ENCODE measurements at regions not wholly inside any gene's neighbourhood (a gene's known extent, or its start where the extent isn't known, plus 50 kb on each side); places are given as distances from the start of the nearest gene placed in this dataset.
"Not testable (repeated sequence)": the region's sequence is repeated elsewhere in the genome, so short reads cannot be mapped to it uniquely, and the experiment has no call there.

DNA sequence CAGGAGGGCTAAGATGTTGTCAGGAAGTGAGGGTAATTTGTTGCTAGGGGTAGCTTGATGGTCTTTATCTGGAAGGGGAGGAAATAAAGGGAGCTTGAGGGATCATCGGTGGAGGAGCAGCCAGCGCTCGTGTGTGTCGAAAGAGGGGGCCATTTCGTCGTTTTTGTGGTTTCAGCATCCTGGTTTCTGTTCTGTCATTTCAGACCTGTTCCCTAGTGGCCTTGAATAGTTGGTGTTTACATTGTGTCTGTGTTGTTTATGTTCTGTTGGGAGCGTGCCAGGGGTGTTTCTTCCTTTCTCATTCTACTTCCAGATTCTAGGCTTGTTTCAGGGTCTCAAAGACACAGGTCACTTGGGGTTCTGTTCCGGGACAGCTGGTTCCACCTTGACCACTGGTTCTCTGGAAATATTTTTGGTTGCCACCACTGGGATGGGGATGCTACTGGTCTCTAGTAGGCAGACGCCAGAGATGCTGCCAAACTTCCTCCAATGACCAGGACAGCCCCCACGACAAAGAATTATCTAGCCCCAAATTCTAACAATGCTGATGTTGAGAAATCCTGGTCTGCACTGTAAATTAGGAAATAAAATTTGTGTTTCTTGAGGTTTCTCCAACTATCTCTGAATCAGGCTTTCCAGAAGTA lies 113.9 kb upstream of the NAA20 start:
- DNase-seq, result no peak

DNA sequence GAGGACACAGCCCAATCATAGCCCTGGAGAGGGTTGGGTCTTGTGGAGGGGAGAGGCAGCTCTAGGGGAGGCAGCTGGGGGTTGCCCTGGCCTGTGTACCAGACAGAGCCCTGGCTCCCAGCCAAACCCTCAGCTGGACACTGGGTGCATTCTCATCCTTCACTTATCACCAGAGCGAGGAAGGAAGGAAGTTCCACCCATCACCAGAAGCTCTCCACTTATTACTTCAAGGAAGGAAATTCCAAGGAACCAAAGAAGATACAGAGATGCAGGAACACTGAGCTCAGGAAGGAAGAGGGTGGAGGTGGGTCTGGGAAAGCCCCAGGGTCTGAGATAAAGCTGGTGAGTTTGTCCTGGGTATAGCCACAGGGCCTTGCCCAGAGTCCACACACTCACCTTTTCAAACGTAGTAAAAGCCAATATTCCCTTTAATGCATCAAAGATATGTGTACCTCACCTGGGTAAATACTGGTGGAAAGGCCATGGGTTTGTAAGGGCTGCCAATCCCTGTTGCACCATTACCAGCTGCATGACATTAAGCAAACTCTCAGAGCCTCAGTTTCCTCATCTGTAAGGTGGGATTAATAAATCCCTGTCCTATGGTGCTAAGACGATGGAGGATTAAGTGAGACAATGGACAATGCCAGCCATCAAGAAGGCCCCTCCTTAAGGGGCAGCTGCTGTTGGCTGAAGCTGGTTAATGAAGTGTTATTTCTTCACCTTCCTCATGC lies 109.7 kb upstream of the NAA20 start:
- no peak for DNase-seq

DNA sequence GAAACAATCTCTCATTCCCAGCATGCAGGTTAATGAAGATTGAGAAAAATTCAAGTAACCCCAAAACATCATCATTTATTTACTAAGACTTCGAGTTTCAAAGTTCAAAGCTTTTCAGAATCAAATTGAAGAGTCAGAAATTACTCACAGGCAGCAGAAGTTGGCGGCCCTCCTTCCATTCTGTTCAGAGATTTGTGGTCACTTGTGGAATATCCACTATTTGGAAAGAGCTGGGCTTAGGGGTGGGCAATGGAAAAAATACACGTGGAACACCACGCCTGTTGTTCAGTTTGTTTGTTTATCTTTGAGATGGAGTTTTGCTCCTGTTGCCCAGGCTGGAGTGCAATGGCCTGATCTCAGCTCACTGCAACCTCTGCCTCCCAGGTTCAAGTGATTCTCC lies 108.6 kb upstream of the NAA20 start:
- no peak for DNase-seq

DNA sequence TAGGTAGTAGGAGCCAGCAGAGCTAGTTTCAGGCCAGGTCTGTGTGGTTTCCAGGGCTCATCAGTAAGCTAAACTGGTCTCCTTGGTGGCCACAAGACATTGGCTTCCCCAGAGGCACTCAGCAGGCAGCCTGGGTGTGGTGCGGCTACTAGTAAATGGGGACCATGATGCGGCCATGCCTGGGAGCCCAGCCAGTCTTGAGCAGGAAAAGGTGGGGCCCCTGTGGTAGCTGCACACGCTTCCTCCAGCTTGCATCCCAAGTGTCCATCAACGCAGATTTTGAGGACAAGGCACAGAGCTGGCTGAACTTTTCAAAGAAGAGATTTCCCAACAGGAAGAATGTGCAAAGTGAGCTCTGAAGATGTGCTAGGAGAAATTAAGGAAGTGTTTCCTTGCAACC lies 107.4 kb upstream of the NAA20 start:
- DNase-seq, result no peak

DNA sequence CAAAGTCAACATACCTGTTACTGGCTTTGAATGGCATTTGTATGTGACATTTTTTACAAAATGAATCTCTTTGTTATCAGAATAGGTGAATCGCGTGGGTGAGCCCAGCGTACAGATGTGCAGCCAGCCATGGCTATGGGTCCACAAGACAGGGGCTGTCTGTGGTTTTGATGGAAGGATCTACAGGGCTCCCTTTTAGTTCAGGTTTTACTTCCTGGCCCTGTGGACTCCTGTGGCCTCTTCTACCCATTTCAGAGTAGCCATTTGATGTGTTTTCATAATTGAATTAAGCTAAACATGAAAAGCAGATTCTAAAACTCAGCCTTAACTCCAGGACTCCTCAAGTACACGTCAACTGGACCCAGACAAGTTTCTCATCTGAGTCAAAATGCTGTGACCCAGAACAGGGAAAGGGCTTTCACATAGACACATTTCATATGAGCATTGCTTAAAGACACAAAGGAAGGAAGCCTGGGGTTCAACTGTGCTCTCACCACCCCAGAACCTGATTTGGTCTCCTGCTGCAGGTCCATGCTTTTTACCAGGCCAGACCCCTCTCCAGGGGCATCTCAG lies 105.3 kb upstream of the NAA20 start:
- DNase-seq, result no peak

DNA sequence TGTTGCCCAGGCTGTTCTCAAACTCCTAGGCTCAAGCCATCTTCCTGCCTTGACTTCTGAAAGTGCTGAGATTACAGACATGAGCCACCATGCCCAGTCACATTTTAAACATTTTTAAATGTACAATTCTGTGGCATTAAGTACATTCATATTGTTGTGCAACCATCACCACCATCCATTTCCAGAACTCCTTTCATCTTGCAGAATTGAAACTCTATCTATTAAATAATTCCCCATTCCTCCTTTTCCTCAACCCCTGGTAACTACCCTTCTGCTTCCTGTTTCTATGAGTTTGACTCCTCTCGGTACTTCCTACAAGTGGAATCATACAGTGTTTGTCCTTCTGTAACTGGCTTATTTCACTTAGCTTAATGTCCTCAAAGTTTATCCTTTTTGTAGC lies 103.8 kb upstream of the NAA20 start:
- no peak for DNase-seq

DNA sequence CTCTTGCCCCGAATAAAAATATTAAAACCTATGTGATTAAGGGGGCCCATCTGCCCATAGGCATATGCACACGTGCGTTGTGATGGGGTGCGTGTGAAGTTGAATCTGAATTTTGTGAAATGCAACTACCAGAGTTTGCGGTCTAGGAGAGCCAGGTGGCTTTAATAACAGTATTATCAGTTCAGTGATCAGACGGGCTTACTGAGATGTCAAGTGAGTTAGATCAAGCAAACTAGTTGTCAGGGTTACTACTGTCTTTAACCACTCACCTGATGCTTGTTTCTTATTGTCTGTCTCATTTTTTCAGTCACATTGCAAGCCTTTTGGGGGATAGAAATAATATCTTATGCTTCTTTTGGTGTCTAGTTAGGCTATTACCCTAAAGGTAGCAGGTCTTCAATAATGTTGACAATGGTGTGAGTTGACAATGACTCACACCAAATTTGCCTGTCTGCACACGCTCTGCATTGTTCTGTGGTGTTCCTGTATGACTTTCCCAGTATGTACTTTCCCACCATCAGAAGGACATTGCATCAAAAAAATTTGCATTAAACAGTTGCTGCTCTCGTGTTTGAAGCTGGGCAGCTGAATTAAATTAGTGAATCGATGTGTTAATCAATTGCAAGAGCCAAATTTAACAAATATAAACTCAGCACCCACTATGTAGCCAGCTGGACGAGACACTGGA lies 103.1 kb upstream of the NAA20 start:
- no peak for DNase-seq

DNA sequence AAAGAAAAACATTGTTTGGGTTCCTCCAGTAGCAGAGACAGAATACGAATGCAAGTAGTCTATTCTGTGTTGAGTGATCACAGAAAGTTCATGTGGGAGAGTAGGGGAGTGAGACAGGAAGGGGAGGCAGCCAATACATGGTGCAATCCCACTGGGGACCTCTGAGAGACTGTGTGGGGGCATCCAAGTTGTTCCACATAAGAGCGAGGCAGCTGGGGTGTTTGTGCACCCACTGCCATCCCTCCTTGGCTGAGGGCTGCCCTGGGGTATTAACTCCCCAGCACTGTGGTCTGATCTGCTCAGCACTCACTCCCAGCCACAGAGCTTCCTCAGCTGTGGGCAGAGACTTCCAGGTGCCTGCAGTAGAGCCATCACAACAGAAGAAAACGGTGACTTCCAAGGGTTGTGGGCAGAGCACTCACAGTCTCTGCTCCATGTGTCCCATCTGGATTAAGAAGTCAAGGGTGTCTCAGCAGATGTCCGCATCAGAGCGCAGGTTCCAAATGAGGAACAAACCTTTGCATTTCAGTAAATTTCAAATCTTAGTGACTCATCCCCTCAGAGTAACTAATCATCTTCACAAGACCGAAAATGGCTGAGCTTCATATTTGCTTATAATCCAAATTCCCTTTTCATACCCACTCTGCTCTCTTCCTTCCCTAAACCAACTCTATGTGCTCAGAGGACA lies 101.9 kb upstream of the NAA20 start:
- DNase-seq, result no peak

DNA sequence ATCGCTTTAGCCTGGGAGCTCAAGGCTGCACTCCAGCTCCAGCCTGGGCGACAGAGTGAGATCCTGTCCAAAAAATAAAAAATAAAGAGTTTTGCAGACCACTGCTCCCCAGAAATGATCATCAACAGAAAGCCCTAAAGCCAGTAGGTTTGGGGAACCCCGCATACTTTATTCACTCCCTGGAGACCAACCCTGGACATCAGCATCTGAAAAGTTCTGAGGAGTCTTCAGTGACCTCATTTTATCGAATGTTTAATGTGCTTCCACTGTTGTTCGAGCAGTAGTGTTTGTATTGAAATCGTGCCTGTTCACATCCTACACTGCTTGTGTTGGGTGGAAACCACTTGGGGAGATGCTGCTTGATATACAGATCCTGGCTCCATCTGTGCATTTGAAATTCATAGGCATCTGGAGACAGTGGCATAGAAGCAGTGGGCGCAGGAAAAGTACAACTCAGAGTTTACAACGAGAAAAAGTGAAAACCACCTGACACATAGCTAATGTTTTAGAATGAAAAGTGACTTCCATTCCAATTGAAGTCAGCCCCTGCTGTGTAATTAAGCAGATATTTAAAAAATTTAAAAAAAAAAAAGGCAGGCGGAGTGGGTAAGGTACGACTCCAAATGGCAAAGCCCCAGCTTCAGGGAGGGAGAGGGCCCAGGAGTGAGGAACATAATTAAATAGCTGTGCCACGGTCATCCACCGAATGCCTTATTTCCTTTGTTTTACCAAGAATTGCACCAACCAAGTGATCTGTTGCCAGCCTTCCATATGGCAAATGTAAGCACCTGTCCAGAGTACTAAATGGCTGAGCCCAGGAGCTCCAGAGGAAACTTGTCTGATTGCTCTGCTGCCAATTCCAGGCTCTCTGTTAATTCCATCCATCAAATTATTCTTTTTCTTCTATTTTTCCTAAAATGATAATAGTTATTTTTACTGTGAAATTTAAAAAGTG lies 100.4 kb upstream of the NAA20 start:
- no peak for DNase-seq

DNA sequence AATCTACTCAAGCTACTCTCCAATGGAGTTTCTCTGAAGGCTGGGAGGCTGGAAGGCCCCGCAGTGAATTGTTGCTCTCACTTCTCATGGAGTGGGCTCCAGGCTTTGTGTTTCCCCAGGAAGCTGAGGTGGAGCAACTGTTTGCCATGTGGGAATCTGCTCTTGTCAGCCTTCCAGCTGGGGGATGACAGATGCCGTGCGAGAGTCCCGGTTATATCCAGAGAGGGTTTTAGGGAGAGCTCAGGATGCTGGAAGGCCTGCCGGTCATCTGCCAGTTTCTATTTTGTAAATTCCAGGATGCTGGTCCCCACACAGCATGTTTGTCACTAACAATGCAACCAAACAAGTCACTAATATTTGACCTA lies 98.2 kb upstream of the NAA20 start:
- peak; percentile 7 for DNase-seq

DNA sequence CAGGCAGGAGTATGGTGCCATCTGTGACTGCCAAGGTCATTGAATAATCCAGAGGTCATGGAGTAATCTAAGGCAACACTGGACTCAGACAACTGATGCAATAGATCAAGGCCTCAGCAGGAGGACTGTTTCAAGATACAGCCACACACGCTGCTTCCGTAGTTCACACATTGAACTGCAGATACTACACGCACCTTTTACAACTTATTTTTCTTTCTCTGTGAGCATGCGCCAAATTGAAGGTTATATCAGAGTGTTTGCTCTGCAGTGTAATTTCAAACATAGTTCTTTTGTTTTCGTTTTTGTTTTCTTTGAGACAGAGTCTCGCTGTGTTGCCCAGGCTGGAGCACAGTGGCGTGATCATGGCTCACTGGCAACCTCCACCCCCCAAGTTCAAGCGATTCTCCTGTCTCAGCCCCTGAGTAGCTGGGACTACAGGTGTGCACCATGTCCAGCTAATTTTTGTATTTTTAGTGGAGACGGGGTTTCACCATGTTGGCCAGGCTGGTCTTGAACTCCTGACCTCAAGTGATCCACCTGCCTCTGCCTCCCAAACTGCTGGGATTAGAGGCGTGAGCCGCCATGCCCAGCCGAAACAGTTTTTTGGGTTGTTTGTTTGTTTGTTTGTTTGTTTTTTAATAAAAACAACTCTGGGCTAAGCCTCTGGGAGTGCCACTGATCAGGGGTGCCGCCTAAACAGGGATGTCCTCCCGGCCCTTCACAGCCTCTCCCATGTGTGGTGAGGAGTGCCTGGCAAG lies 96.6 kb upstream of the NAA20 start:
- DNase-seq, result no peak

DNA sequence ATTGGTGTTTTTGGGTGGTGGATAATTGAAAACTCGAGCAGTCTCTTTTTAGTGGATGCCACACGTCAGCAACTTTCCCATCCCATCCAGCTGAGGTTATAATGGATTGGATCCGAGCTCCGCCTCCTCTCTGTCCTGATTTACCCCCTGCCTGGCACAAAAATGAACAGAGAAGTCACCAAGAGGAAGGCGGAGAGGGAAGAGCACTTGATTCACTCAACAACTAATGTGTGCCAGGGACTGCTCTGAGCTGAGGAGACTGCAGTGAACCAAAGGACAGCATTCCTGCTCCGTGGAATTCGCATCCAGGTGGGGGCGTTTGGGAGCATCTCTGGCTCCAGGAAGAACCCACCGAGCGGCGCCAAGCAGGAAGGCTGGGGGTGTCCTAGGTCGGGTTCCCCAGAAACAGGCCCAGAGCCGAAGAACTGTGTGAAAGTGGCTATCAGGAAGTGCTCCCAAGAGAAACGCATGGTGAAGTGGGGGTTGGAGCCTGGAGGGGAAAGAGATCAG lies 95.8 kb upstream of the NAA20 start:
- no peak for DNase-seq

DNA sequence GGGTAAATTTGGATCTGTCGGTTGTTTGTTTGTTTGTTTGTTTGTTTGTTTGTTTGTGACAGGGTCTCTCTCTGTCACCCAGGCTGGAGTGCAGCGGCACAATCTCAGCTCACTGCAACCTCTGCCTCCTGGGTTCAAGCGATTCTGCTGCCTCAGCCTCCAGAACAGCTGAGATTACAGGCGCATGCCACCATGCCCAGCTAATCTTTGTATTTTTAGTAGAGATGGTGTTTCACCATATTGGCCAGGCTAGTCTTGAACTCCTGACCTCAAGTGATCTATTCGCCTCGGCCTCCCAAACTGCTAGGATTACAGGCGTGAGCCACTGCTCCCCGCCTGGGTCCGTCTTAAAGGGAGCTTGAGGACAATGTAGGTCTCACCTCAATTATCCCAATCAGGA lies 95.3 kb upstream of the NAA20 start:
- not testable (repeated sequence) for DNase-seq

DNA sequence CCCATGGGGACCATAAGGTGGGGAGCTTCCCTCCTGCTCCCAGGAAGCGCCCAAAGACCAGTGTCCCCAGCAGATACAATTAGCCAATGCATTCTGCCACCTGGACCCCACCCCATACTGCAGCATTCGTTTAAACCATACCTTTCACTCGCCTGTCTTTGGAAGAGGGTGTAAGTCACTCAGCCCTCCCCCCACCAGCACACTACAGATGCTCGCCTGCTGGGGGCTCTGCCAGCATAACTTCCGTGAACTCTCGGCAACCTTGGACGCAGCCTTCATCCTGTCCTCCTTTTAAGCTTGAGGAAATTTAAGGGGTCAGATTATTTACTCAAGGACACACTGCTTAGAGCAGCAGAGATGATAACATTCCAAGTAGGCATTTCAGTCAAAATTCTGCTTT lies 94.4 kb upstream of the NAA20 start:
- no peak for DNase-seq

DNA sequence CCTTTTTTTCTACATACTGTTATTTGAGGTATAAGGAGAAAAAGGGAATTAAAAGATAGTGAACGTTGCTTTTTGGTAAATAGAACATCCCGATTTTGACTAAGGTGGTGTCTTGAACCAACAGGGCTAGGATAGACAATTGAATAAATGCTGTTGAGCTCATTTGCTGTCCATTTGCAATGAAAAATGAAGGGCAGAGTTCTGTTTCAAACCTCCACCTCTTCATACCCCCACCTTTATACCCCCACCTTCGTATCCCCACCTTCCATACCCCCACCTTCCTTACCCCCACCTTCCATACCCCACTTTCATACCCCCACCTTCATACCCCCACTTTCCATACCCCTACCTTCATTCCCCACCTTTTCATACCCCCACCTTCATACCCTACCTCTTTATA lies 93.4 kb upstream of the NAA20 start:
- no peak for DNase-seq

DNA sequence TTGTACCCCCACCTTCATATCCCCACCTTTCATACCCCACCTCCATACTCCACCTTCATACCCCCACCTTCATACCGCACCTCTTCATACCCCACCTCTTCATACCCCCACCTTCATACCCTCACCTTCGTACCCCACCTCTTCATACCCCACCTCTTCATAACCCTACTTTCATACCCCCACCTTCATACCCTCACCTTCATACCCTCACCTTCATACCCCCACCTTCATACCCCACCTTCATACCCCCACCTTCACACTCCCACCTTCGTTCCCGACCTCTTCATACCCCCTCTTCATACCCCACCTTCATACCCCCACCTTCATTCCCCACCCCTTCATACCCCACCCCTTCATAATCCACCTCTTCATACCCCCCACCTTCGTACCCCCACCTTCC lies 92.9 kb upstream of the NAA20 start:
- DNase-seq, result no peak

DNA sequence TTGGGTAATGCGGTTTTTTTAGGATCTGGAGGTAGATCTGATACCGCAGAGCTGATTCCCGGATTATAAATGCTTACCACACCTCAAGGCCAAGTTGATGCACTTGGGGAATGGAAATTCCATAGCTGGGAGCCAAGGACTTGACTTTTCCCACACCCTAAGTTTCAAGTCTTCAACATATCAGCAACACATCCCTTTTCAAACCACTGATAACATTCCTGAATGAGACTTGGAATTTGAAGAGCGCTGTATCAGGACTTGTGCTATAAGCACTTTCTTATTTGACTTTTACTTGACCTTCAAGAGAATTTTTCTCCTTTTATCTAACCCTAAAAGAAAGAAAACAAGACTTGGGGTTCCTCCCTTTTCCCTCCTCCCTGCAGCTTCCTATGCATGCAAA lies 90.6 kb upstream of the NAA20 start:
- DNase-seq, result no peak

DNA sequence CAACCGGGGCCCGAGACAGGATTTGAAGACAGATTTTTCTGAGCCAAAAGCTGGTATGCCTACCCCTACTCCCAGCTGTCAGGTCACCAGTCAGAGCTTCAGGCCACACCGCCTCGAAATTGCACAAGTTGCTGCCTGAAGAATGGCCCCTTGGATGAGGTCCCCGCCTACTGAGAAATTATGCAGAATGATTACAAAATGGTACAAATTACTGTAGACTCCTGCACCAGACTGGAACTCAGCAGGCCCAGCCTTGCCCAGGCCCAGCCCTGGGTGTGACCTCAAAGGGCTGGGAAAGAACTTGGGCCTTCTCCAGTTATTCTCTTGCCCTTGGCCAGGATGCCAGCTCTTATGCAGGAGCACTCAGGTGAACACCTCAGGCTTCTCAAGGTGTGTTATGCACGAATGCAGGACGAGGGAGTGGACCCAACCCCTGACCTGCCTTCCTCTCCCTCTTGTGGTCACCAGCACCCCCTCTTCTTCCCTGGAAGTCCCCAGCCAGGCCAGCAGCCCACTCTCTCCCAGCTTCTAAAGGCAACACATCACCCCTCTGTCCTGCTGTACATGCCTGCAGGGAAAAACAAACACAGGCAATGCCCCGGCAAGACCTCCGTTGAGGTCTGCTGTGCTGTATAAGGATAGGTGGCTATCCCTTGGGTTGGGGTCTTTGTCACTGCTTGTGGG lies 88.7 kb upstream of the NAA20 start:
- no peak for DNase-seq

DNA sequence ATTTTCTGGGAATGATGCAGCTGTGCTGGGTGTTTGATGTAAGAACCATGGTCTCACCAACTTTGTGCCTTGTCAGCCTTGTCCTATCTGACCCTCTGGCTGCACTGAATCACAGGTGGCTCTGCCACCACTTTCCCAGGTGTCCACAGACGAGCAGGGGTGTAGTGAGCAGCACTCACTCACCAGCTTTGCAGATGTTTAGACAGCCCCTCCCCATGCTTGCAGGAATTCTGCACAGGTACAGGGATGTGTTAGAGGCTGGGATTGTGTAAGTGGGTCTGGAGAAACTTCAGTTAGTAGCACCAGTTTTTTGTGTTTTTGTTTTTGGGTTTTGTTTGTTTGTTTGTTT lies 88.2 kb upstream of the NAA20 start:
- DNase-seq, result no peak

DNA sequence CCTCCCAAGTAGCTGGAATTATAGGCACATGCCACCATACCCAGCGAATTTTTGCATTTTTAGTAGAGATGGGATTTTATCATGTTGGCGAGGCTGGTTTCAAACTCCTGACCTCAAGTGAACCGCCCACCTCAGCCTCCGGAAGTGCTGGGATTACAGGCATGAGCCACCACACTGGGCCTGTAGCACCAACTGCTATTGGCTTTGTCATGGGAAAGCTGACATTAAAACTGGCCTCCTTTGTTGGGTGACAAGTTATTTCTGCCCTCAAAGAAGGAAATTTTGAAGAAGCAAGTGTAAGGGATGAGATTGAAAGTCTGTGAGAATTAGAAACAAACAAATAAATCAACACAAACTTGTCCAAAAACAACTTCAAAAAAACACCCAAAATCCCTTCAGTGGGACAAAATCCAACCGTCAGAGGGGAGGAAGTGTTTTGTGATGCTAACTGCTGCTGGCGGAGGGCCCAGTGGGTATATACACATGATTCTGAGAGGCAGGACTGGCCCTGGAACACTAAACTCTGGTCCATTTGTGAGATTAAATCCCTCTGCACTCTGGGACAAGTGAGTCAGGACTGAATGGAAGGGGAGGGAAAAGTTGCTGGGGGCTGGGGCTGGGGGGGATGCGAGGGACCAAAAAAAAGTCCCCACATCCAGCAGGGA lies 87.5 kb upstream of the NAA20 start:
- no peak for DNase-seq
